Astrocyte (in vitro differentiated cells and primary cell): ENCODE measurements at regions not wholly inside any gene's neighbourhood (a gene's known extent, or its start where the extent isn't known, plus 50 kb on each side); places are given as distances from the start of the nearest gene placed in this dataset.

Experiments
- DNase-seq: peaks from one replicate; pipeline ENCODE4 v3.0.0-alpha.2; 2010; ENCODE audit warnings: low read depth
- FAIRE-seq: peaks from 2 replicates; lab custom pipeline; 2011; peaks lifted over from hg19 to GRCh38; lab: Jason Lieb, UNC
- H2AFZ ChIP-seq: 2 replicates; pipeline ENCODE4 v1.6.0; 2012; ENCODE audit warnings: low read depth, low read length, inconsistent platforms
- H3K27ac ChIP-seq: 2 replicates; pipeline ENCODE4 v1.5.1; 2011; ENCODE audit warnings: low read depth, low read length, inconsistent platforms
- H3K27me3 ChIP-seq: 2 replicates; pipeline ENCODE4 v1.6.0; 2011; ENCODE audit warnings: low read length, inconsistent platforms; ENCODE audit not compliant: insufficient read depth
- H3K36me3 ChIP-seq: 2 replicates; pipeline ENCODE4 v1.5.1; 2011; ENCODE audit warnings: low read length, inconsistent platforms; ENCODE audit not compliant: insufficient read depth
- H3K4me1 ChIP-seq: 2 replicates; pipeline ENCODE4 v1.5.1; 2011; ENCODE audit warnings: low read length, inconsistent platforms; ENCODE audit not compliant: insufficient read depth
- H3K4me2 ChIP-seq: 2 replicates; pipeline ENCODE4 v1.6.0; 2012; ENCODE audit warnings: low read length, inconsistent platforms
- H3K4me3 ChIP-seq: 2 replicates; pipeline ENCODE4 v1.5.1; 2011; ENCODE audit warnings: low read depth, mild to moderate bottlenecking, low read length, inconsistent platforms; ENCODE audit not compliant: insufficient read depth
- H3K79me2 ChIP-seq: 2 replicates; pipeline ENCODE4 v1.6.0; 2012; ENCODE audit warnings: mild to moderate bottlenecking, low read length, inconsistent platforms; ENCODE audit not compliant: insufficient read depth
- H3K9ac ChIP-seq: 2 replicates; pipeline ENCODE4 v1.6.0; 2012; ENCODE audit warnings: mild to moderate bottlenecking, low read length, inconsistent platforms
- H3K9me3 ChIP-seq: 2 replicates; pipeline ENCODE4 v1.5.1; 2012; ENCODE audit warnings: low read depth, mild to moderate bottlenecking, low read length, inconsistent platforms; ENCODE audit not compliant: insufficient read depth
- H4K20me1 ChIP-seq: 2 replicates; pipeline ENCODE4 v1.6.0; 2012; ENCODE audit warnings: low read length, inconsistent platforms; ENCODE audit not compliant: insufficient read depth
- H3K27ac Mint-ChIP-seq: one replicate; pipeline ENCODE4 v1.8.0; 2021; ENCODE audit warnings: mild to moderate bottlenecking, mixed read lengths; ENCODE audit not compliant: unreplicated experiment
- H3K27me3 Mint-ChIP-seq: one replicate; pipeline ENCODE4 v1.8.0; 2021; ENCODE audit warnings: low read depth, mixed read lengths; ENCODE audit not compliant: unreplicated experiment
- H3K36me3 Mint-ChIP-seq: one replicate; pipeline ENCODE4 v1.8.0; 2021; ENCODE audit warnings: low read depth, mixed read lengths; ENCODE audit not compliant: unreplicated experiment
- H3K4me1 Mint-ChIP-seq: one replicate; pipeline ENCODE4 v1.8.0; 2021; ENCODE audit warnings: low read depth, mixed read lengths; ENCODE audit not compliant: unreplicated experiment
- H3K4me3 Mint-ChIP-seq: one replicate; pipeline ENCODE4 v1.8.0; 2021; ENCODE audit warnings: mild to moderate bottlenecking, moderate library complexity, mixed read lengths; ENCODE audit not compliant: unreplicated experiment
- H3K9me3 Mint-ChIP-seq: one replicate; pipeline ENCODE4 v1.8.0; 2021; ENCODE audit warnings: mild to moderate bottlenecking, mixed read lengths; ENCODE audit not compliant: unreplicated experiment
- EZH2 ChIP-seq: IDR thresholded peaks from 2 replicates; pipeline ENCODE4 v1.6.1; 2012; ENCODE audit warnings: mild to moderate bottlenecking, low read length, inconsistent platforms; ENCODE audit not compliant: insufficient read depth
- TF ChIP-seq, protein P1 (sequence below): IDR thresholded peaks from 2 replicates; pipeline ENCODE4 v1.5.1; 2011; ENCODE audit warnings: low read depth, mild to moderate bottlenecking, inconsistent platforms, low read length, moderate library complexity; ENCODE audit not compliant: insufficient read depth

DNA sequence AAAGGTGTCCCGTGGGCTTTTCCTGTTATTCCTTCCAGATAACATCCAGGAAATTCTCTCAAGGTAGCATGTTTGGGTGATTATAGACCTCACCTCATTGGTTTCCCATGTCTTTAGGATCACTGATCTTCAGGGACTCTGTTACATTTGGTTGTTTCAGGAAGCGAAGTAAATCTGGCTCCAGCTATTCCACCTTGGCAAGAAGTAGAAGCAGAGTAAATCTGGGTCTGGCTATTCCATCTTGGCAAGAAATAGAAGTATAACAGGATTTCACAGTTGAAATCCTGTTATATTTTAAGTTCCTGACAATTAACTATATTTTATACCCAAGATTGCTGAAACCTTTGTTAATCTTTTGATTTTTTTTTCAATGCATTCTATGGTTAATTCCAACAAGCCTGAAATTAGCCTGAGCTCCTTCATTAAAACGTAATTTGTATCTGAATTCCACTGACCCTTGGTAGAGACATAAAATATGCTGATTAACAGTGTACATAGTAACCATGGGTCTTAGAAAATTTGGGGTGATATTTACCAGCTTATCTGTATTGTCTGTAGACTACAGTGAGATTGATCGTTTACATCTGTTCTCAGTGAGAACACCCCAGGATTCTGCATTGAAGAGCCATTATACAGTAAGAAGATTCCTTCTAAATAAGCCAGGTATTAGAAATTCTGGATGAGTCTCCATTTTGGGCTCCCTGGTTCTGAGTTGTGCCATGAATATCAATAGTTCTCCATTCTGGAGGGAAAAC lies 267.6 kb upstream of the SLITRK6 start:
- Histone ChIP-seq H3K4me1 (no peaks in the 10 kb centered on the region), H3K9ac (no peak overlapping the region), H3K4me2 (no peak overlapping the region), H2AFZ (no peak overlapping the region), H3K27ac (no peak overlapping the region), H3K79me2 (no peaks in the 10 kb centered on the region), H3K9me3 (no peaks in the 10 kb centered on the region), H4K20me1 (no peaks in the 10 kb centered on the region), H3K27me3 (no peaks in the 10 kb centered on the region), H3K36me3 (no peaks in the 10 kb centered on the region), H3K4me3 (no peak overlapping the region)
- DNase-seq (no peak), FAIRE-seq (no peak)
- Mint-ChIP-seq H3K27ac (no peak overlapping the region), H3K4me1 (no peaks in the 10 kb centered on the region), H3K36me3 (no peaks in the 10 kb centered on the region), H3K4me3 (no peak overlapping the region), H3K27me3 (no peaks in the 10 kb centered on the region), H3K9me3 (no peaks in the 10 kb centered on the region)
- no peak for TF ChIP-seq EZH2
- TF ChIP-seq, protein P1, sequence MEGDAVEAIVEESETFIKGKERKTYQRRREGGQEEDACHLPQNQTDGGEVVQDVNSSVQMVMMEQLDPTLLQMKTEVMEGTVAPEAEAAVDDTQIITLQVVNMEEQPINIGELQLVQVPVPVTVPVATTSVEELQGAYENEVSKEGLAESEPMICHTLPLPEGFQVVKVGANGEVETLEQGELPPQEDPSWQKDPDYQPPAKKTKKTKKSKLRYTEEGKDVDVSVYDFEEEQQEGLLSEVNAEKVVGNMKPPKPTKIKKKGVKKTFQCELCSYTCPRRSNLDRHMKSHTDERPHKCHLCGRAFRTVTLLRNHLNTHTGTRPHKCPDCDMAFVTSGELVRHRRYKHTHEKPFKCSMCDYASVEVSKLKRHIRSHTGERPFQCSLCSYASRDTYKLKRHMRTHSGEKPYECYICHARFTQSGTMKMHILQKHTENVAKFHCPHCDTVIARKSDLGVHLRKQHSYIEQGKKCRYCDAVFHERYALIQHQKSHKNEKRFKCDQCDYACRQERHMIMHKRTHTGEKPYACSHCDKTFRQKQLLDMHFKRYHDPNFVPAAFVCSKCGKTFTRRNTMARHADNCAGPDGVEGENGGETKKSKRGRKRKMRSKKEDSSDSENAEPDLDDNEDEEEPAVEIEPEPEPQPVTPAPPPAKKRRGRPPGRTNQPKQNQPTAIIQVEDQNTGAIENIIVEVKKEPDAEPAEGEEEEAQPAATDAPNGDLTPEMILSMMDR = no peak

DNA sequence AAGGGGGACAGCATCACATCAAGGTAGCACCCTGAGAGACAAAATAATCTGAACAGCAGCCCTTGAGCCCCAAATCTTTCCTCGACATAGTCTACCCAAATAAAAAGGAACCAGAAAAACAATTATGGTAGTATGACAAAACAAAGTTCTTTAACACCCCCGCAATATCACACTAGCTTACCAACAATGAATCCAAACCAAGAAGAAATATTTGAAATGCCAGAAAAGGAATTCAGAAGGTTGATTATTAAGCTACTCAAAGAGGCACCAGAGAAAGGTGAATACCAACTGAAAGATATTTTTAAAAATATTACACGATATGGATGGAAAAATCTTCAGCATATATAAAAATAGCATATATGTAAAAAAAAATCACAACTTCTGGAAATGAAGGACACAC lies 252.9 kb upstream of the SLITRK6 start:
- H4K20me1 ChIP-seq = no peaks in the 10 kb centered on the region
- H3K4me3 ChIP-seq = no peak overlapping the region
- no peaks in the 10 kb centered on the region for H3K9me3 ChIP-seq
- H3K27ac Mint-ChIP-seq = no peak overlapping the region
- peaks cover 3% of the 10 kb centered on the region for H3K4me1 Mint-ChIP-seq
- H3K4me1 ChIP-seq = no peaks in the 10 kb centered on the region
- no peak overlapping the region for H3K4me2 ChIP-seq
- no peak for FAIRE-seq
- H3K9me3 Mint-ChIP-seq = peaks cover 4% of the 10 kb centered on the region
- H3K27me3 ChIP-seq = no peaks in the 10 kb centered on the region
- no peaks in the 10 kb centered on the region for H3K27me3 Mint-ChIP-seq
- no peak overlapping the region for H2AFZ ChIP-seq
- H3K79me2 ChIP-seq = no peaks in the 10 kb centered on the region
- no peaks in the 10 kb centered on the region for H3K36me3 Mint-ChIP-seq
- no peak overlapping the region for H3K27ac ChIP-seq
- no peak for TF ChIP-seq EZH2
- TF ChIP-seq, protein P1 = no peak
- no peak for DNase-seq
- no peaks in the 10 kb centered on the region for H3K36me3 ChIP-seq
- no peak overlapping the region for H3K4me3 Mint-ChIP-seq
- H3K9ac ChIP-seq = no peak overlapping the region
